H1 (cell line): ENCODE measurements at regions not wholly inside any gene's neighbourhood (a gene's known extent, or its start where the extent isn't known, plus 50 kb on each side); places are given as distances from the start of the nearest gene placed in this dataset.
A peak's percentile ranks its signal among the peaks of the same experiment; 100 is the strongest.

Experiments used
- CTCF ChIA-PET: fragments of 300-600 bp; sonication (Branson Sonifier 250); formaldehyde crosslinking; loops from one replicate; lab custom pipeline; 2021; ENCODE audit not compliant: partially characterized antibody; lab: Charles Lee
- POLR2A ChIA-PET: fragments of 300-600 bp; sonication (Branson Sonifier 250); formaldehyde crosslinking; loops from one replicate; lab custom pipeline; 2021; ENCODE audit warnings: inconsistent platforms; ENCODE audit not compliant: partially characterized antibody; lab: Charles Lee
- DNase-seq, 2 experiments: peaks; one replicate each; pipeline versions ENCODE4 v3.0.0 to v3.0.0-alpha.2; 2010 to 2022; ENCODE audit warnings: low spot score in 2 of 2, low read depth in 1 of 2, mixed read lengths in 1 of 2
- FAIRE-seq: peaks from 2 replicates; lab custom pipeline; 2011; peaks lifted over from hg19 to GRCh38; lab: Jason Lieb, UNC
- H2AFZ ChIP-seq: 2 replicates; pipeline ENCODE4 v1.8.1; 2012; ENCODE audit warnings: low read length, inconsistent platforms
- H2AK5ac ChIP-seq: 2 replicates; pipeline ENCODE4 v1.6.1; 2013; ENCODE audit warnings: low read depth, low read length
- H2BK120ac ChIP-seq: replicated peaks from 2 replicates; pipeline ENCODE3; 2013; ENCODE audit warnings: low read depth, low read length, inconsistent platforms
- H2BK12ac ChIP-seq: 2 replicates; pipeline ENCODE4 v1.6.1; 2013; ENCODE audit warnings: low read depth, low read length
- H2BK15ac ChIP-seq: 2 replicates; pipeline ENCODE4 v1.6.1; 2013; ENCODE audit warnings: low read length
- H2BK20ac ChIP-seq: 2 replicates; pipeline ENCODE4 v1.6.1; 2013; ENCODE audit warnings: low read length
- H2BK5ac ChIP-seq: 2 replicates; pipeline ENCODE4 v1.6.1; 2013; ENCODE audit warnings: low read depth, low read length
- H3K14ac ChIP-seq: 2 replicates; pipeline ENCODE4 v1.6.1; 2013; ENCODE audit warnings: inconsistent platforms; ENCODE audit not compliant: insufficient read length
- H3K18ac ChIP-seq: 2 replicates; pipeline ENCODE4 v1.6.1; 2013; ENCODE audit warnings: low read length; ENCODE audit errors: extremely low read depth
- H3K23ac ChIP-seq: 2 replicates; pipeline ENCODE4 v1.6.1; 2013; ENCODE audit warnings: inconsistent platforms; ENCODE audit not compliant: insufficient read length
- H3K23me2 ChIP-seq: 2 replicates; pipeline ENCODE4 v1.6.1; 2013; ENCODE audit warnings: low read depth, low read length
- H3K27ac ChIP-seq: 2 replicates; pipeline ENCODE4 v1.6.1; 2011; ENCODE audit warnings: low read depth, low read length, inconsistent platforms
- H3K27me3 ChIP-seq, 4 experiments: replicated peaks in 1 of 4; 1 replicate in 1 of 4; 2 replicates in 3 of 4; pipeline versions ENCODE4 v1.6.1 to v1.8.1; 2011 to 2013; ENCODE audit warnings: low read length in 3 of 4, mild to moderate bottlenecking in 3 of 4, inconsistent platforms in 2 of 4, mixed read lengths in 2 of 4, moderate library complexity in 1 of 4; ENCODE audit not compliant: control insufficient read depth in 3 of 4, insufficient read depth in 3 of 4; ENCODE audit errors: extremely low read depth in 1 of 4
- H3K36me3 ChIP-seq, 4 experiments: 2 replicates each; pipeline versions ENCODE4 v1.6.1 to v1.8.1; 2011 to 2013; ENCODE audit warnings: mild to moderate bottlenecking in 4 of 4, low read length in 3 of 4, moderate library complexity in 2 of 4, control low read depth in 1 of 4, inconsistent platforms in 1 of 4; ENCODE audit not compliant: insufficient read depth in 4 of 4, control insufficient read depth in 2 of 4
- H3K4ac ChIP-seq: replicated peaks from 2 replicates; pipeline ENCODE3; 2013; ENCODE audit warnings: low read length, low read depth, mixed read lengths, inconsistent platforms; ENCODE audit not compliant: insufficient read length
- H3K4me1 ChIP-seq, 4 experiments: replicated peaks in 1 of 4; 1 replicate in 1 of 4; 2 replicates in 3 of 4; pipeline versions ENCODE4 v1.6.1 to v1.8.1; 2011 to 2013; ENCODE audit warnings: low read length in 3 of 4, inconsistent platforms in 2 of 4, mixed read lengths in 1 of 4; ENCODE audit not compliant: insufficient read depth in 4 of 4, control insufficient read depth in 3 of 4
- H3K4me2 ChIP-seq, 2 experiments: 2 replicates each; pipeline versions ENCODE4 v1.6.1 to v1.8.1; 2011 to 2013; ENCODE audit warnings: low read depth in 2 of 2, low read length in 2 of 2, control low read depth in 1 of 2, inconsistent platforms in 1 of 2, mild to moderate bottlenecking in 1 of 2; ENCODE audit not compliant: insufficient read depth in 1 of 2
- H3K4me3 ChIP-seq, 4 experiments: fragments of 200-600, 300-600 bp in 1 of 4; sonication (generic), shearing (Covaris generic), sonication (Bioruptor Twin) in 1 of 4; 2 replicates each; pipeline versions ENCODE4 v1.5.1 to v1.8.1; 2011 to 2016; ENCODE audit warnings: low read length in 4 of 4, low read depth in 3 of 4, control low read depth in 2 of 4, inconsistent platforms in 2 of 4, mild to moderate bottlenecking in 2 of 4, mixed read lengths in 1 of 4, moderate library complexity in 1 of 4; ENCODE audit not compliant: insufficient read depth in 2 of 4; ENCODE audit errors: extremely low read depth in 1 of 4
- H3K56ac ChIP-seq: replicated peaks from 2 replicates; pipeline ENCODE3; 2013; ENCODE audit warnings: low read depth, mild to moderate bottlenecking, mixed read lengths, low read length, inconsistent platforms; ENCODE audit not compliant: insufficient read length
- H3K79me1 ChIP-seq: 2 replicates; pipeline ENCODE4 v1.6.1; 2013; ENCODE audit warnings: low read depth, low read length, control low read depth
- H3K79me2 ChIP-seq, 2 experiments: 2 replicates each; pipeline versions ENCODE4 v1.6.1 to v1.8.1; 2012 to 2013; ENCODE audit warnings: low read length in 2 of 2, mild to moderate bottlenecking in 2 of 2, inconsistent platforms in 1 of 2; ENCODE audit not compliant: insufficient read depth in 2 of 2, control insufficient read depth in 1 of 2
- H3K9ac ChIP-seq, 4 experiments: replicated peaks in 1 of 4; 1 replicate in 1 of 4; 2 replicates in 3 of 4; pipeline versions ENCODE4 v1.6.1 to v1.8.1; 2011 to 2013; ENCODE audit warnings: low read depth in 3 of 4, low read length in 3 of 4, control low read depth in 2 of 4, mild to moderate bottlenecking in 2 of 4, moderate library complexity in 2 of 4, inconsistent platforms in 1 of 4; ENCODE audit errors: extremely low read depth in 1 of 4
- H3K9me3 ChIP-seq, 2 experiments: 2 replicates each; pipeline versions ENCODE4 v1.6.1 to v1.8.1; 2012 to 2013; ENCODE audit warnings: mild to moderate bottlenecking in 2 of 2, moderate library complexity in 2 of 2, control low read depth in 1 of 2, inconsistent platforms in 1 of 2, low read depth in 1 of 2, low read length in 1 of 2, mixed read lengths in 1 of 2; ENCODE audit not compliant: insufficient read depth in 2 of 2
- H4K20me1 ChIP-seq, 2 experiments: replicated peaks in 1 of 2; 2 replicates each; pipeline versions ENCODE3 to v1.8.1; 2011 to 2013; ENCODE audit warnings: inconsistent platforms in 2 of 2, low read length in 2 of 2, mild to moderate bottlenecking in 1 of 2; ENCODE audit not compliant: insufficient read depth in 2 of 2, control insufficient read depth in 1 of 2
- H4K5ac ChIP-seq: 2 replicates; pipeline ENCODE4 v1.6.1; 2013; ENCODE audit warnings: low read length, low read depth, mixed read lengths, inconsistent platforms; ENCODE audit not compliant: insufficient read length
- H4K8ac ChIP-seq: 2 replicates; pipeline ENCODE4 v1.8.0; 2013; ENCODE audit warnings: mild to moderate bottlenecking, moderate library complexity, low read length, inconsistent platforms; ENCODE audit not compliant: insufficient read depth; ENCODE audit errors: extremely low read depth
- H4K91ac ChIP-seq: replicated peaks from 2 replicates; pipeline ENCODE3; 2013; ENCODE audit warnings: low read length, mixed read lengths, inconsistent platforms; ENCODE audit not compliant: insufficient read length
- CEBPB ChIP-seq: IDR thresholded peaks from 2 replicates; pipeline ENCODE4 v1.6.1; 2012; ENCODE audit warnings: low read depth, low read length
- CTCF ChIP-seq, 3 experiments: IDR thresholded peaks; 1 replicate in 2 of 3; 2 replicates in 1 of 3; pipeline versions ENCODE4 v1.5.1 to v1.6.1; 2011; ENCODE audit warnings: low read length in 3 of 3, mild to moderate bottlenecking in 3 of 3, inconsistent platforms in 2 of 3, low read depth in 1 of 3, moderate library complexity in 1 of 3; ENCODE audit not compliant: insufficient read depth in 1 of 3; ENCODE audit errors: control extremely low read depth in 1 of 3
- RAD21 ChIP-seq, 2 experiments: IDR thresholded peaks in 1 of 2; conservative IDR thresholded peaks in 1 of 2; 2 replicates each; pipeline ENCODE4 v1.6.1; 2011; ENCODE audit warnings: low read depth in 2 of 2, low read length in 2 of 2, improper control_type of control experiment in 1 of 2, inconsistent platforms in 1 of 2, mild to moderate bottlenecking in 1 of 2, moderate library complexity in 1 of 2
- RBBP5 ChIP-seq: IDR thresholded peaks from 2 replicates; pipeline ENCODE4 v1.7.1; 2012; ENCODE audit warnings: low read depth, mild to moderate bottlenecking, inconsistent platforms, low read length, moderate library complexity, borderline replicate concordance
- WGBS, 2 experiments: shearing (Covaris generic) in 1 of 2; methylation state at CpG; one replicate each; pipeline versions ENCODE4 v1.1.6 to v1.1.7; 2013 to 2015; ENCODE audit warnings: low lambda C conversion rate in 2 of 2, mixed read lengths in 2 of 2, inconsistent platforms in 1 of 2, low coverage in 1 of 2, missing lambda C conversion rate in 1 of 2; ENCODE audit not compliant: insufficient replicate concordance in 2 of 2, insufficient coverage in 1 of 2, insufficient read length in 1 of 2; ENCODE audit errors: extremely low coverage in 1 of 2, missing lambda C conversion rate in 1 of 2; 5-methylcytosine and 5-hydroxymethylcytosine counted together

- Histone ChIP-seq H3K56ac (no peak overlapping the region), H4K20me1 (no peaks in the 10 kb centered on the region), H3K4ac (no peak overlapping the region), H3K23ac (no peak overlapping the region), H3K14ac (no peak overlapping the region), H2BK5ac (no peak overlapping the region), H3K9me3 (no peaks in the 10 kb centered on the region), H3K4me1 (peaks cover 0 to 4% (median 0%) of the 10 kb centered on the region in 4 experiments; a peak in 1 of 7 replicates), H3K18ac (no peak overlapping the region), H4K91ac (no peak overlapping the region), H3K79me2 (no peaks in the 10 kb centered on the region), H3K4me2 (no peak overlapping the region), H3K79me1 (no peaks in the 10 kb centered on the region), H3K27me3 (peaks cover 0 to 2% (median 0%) of the 10 kb centered on the region in 4 experiments; a peak in 1 of 7 replicates), H2BK15ac (no peak overlapping the region), H3K4me3 (no peak overlapping the region), H3K23me2 (no peaks in the 10 kb centered on the region; the same call in 1 of the 2 replicates), H2BK120ac (no peak overlapping the region), H3K36me3 (no peaks in the 10 kb centered on the region), H4K8ac (no peak overlapping the region), H2BK20ac (no peak overlapping the region), H3K9ac (no peak overlapping the region), H3K27ac (no peak overlapping the region), H2AK5ac (no peak overlapping the region), H2AFZ (no peak overlapping the region), H4K5ac (no peak overlapping the region), H2BK12ac (no peak overlapping the region)
- ChIA-PET CTCF (interaction anchor here (0.6 to 3.0 kb wide), 12 partner anchors 10 to 108 kb away, joined by 3 to 13 read pairs (median 4); no protein-coding TSS in a partner anchor), POLR2A (no interaction called here)
- DNase-seq (no peak), FAIRE-seq (no peak)
- TF ChIP-seq CEBPB (peak; percentile 66; the same call in 1 of the 2 replicates), RBBP5 (no peak), RAD21 (IDR thresholded peaks at IDR 0.05 in 1 of 2, conservative IDR thresholded peaks at IDR 0.05 in 1 of 2; ENCODE audit: low read depth in 2 of 2, low read length in 2 of 2) (peak; percentile 17 to 39; a peak in 2 of 4 replicates), CTCF (IDR thresholded peaks at IDR 0.05; ENCODE audit: control extremely low read depth in 1 of 3, insufficient read depth in 1 of 3, low read depth in 1 of 3, low read length in 3 of 3) (peak in 1 of 3 experiments; percentile 45; a peak in 2 of 4 replicates)
- WGBS, 2 experiments = 86% methylated on average over 6 of the region's 6 CpGs; no CpG with 5 or more reads in 1 of the 2 experiments
Observed at GRCh38 chr6:16872543-16873235, 111.4 kb upstream of the ATXN1 start.
